KBM-7 (cell line): ENCODE measurements at regions not wholly inside any gene's neighbourhood (a gene's known extent, or its start where the extent isn't known, plus 50 kb on each side); places are given as distances from the start of the nearest gene placed in this dataset.
"Not testable (repeated sequence)": the region's sequence is repeated elsewhere in the genome, so short reads cannot be mapped to it uniquely, and the experiment has no call there.

Source experiments
- DNase-seq: peaks from one replicate; pipeline ENCODE4 v3.0.0-alpha.2; 2015
- in situ Hi-C: fragments of 300-500 bp; cut with MboI; formaldehyde crosslinking; loops from 2 replicates; pipeline ENCODE4 v1.14.3; 2020; ENCODE audit warnings: low sequenced_read_pairs, low pct_unique_long_range_greater_than_20kb, mixed read lengths

DNA sequence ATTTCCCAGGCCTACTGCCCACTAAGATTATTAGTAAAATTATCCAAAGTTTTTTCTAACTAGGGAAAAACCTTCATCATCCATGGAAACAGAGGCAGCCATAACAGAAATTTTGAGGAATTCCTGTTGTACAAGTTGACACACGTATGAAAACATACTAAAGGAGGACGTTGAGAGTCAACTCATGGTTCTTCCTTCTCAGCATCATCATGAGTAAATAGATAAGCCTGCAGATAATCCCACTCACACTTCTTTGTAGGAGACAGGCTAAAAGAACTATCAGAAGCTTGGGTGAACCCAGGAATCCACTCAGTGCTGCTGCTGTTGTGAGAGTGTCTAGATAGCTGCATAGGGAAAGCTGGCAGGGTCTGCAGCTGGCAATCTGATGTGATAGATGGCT is 694.8 kb upstream of the NR2F2 start:
- in situ Hi-C loops, result no loop called here
- DNase-seq, result no peak

DNA sequence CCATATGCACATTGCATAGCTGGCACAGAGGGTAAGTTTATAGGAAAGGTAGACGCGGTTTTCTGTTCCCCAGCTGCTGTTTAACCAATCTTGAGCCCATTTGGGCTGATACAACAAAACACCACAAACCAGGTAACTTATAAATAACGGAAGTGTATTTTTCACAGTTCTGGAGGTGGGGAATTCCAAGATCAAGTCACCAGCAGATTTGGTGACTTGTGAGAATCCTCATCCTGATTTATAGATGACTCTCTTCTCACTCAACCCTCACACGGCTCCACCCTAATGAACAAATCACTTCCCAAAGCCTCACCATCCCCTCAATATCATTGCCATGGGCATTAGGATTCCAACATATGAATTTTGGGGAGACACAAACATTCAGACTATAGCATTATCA is 694.4 kb upstream of the NR2F2 start:
- no peak for DNase-seq
- in situ Hi-C loops, result no loop called here

DNA sequence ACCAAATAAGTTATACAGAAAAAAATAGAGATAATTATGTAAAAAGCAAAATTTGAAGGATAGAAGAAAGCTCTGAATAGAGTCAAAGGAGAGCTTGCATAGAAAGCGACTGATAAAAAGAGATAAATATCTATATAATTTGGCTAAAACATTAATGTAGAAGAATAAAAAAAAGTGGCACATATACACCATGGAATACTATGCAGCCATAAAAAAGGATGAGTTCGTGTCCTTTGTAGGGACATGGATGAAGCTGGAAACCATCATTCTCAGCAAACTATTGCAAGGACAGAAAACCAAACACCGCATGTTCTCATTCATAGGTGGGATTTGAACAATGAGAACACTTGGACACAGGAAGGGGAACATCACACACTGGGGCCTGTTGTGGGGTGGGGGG is 693.3 kb upstream of the NR2F2 start:
- DNase-seq, in situ Hi-C loops: not testable (repeated sequence)

DNA sequence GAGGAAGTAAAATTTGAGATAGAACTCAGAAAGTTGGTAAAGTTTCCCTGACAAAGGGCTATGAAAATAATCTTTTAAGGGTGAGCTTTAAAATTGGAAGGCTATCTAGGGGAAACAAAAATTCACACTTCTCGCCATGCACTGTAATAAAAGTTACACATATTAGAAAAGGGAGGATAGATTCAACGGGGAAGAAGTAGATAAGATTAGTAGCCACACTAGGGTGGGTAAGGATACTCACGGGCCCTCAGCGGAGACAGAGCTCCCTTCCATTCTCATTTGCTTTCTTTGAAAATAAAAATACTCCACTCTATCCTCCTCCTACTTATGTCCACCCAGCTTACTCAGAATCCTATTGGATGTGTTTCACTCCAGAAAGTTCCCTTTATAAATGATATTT is 691.3 kb upstream of the NR2F2 start:
- in situ Hi-C loops, result no loop called here

DNA sequence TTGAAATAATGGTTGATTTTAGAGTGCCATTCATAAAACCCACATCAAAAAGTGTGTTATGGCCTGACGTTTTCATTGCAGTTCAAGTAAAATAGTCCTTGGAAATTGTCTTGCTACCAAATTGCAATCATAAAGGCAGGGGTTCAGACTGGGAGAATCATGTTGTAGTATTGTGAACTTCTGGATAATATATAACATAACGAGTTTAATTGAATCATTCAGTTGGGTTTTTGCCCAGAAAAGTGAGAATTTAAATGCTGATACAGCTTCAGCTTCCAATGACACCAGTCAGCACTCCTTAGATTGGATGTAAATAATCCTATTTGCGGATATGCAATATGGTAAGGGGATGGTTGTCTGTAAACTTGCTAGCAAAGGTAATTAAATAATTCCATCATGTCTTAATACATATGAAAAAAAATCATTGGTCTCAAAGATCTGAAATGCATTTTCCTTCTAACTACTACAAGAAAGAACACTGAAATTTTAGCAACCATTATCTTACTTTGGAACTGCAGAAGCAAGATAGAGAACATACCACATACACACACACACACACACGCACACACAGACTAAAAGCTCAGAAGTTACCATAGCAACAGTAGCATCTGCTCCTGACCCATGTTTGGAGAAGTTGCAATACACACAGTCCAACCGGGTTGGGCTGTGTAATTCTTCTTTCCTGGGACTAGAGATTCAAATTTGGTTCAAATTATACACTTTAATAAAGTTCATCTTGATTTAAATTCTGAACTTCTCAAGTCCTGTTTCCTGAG is 686.2 kb upstream of the NR2F2 start:
- in situ Hi-C loops, result no loop called here
- DNase-seq, result no peak

More for the DNA sequence above, 691.3 kb upstream of the NR2F2 start:
- no peak for DNase-seq

DNA sequence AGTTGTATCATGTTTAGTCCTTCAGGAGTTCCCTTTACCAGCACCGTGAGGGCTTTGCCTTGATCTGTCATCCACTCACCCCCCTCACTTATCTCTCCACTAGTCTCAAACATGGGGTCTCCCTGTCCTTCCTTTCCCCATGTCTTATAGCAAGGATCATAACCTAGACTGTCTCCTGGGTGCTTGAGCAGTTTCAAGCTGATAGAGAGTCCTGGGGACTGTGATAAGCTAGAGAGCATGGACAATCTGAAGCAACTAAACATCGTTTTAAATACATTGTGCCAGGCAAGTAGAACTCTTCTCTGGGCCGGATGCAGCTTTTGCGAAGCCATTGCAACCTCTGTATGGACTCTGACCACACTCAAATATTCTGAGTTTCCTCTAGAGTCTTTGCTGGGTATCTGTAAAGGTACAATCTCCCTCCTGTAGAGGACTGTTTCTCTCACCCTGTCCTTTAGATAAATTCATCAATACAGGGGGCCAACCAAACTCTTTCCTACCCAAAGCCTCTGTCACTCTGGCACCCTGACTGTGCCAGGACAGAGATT is 684.6 kb upstream of the NR2F2 start:
- DNase-seq, result no peak
- in situ Hi-C loops, result no loop called here

DNA sequence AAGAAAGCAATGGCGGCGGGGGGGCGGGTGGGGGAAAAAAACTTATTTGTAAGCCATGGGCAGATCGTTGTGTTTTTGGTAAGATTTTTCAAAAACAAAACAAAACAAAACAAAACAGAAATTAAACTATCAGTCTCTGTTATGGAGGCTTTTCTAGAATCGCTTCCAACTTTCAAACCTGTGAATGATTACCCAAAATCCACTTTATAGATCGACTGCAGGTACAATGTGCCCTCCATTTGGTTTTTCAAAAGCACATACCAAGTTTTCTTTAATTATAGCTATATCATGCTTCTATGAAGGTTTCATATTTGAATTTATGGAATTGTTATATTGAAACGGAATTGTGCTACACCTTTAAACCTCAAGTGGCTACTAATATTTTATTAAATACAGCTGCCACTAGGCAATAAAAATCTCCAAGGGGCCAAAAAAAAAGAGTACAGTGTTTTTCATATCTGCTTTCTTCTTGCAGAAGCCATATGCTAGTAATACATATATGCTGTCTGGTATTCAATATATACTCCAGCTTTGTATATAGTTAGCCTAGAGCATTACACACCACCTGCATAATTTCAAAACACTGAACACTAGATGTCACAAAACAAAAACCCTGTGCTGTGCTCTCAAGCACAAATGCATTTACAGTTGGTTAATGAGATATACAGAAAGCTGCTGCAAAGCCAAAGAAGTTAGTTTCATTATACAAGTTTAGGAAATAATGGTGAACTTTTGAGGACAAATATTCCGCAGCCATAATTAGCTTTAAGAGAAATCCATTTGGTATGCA is 683.8 kb upstream of the NR2F2 start:
- in situ Hi-C loops, result no loop called here

DNA sequence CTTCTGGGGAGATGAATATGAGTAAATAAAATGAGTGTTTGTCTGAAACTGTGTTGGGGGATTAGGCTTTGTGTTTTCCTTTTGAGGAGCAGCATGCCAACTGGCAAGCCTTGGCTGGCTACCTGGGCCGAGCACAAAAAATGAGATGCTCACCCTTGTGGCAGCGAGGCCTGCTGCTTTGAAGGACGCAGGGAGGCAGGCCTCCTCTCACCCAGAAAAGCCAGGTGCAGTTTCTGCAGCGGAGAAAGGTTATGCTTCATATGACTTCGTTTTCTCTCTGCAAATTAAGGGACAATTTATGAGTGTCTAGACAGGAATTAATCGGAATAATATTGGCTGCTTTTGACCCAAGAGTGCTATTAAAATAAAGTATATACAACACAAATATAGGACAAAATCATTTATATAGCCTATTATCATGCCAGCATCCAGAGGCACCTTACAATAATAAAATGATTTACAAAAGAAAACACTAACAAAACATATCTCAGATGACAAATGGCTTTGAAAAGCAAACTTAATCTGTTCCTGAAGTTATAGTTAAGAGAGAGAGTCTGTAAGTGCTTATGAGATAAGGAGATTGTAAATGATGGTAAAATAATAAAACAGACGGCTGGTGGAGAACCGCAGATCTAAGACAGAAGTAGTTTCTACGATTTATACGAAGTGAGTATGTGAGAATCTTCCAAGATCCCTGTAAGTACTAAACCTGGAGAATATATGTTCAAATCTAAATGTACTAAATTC is 682.8 kb upstream of the NR2F2 start:
- no peak for DNase-seq
- in situ Hi-C loops, result no loop called here

More for the DNA sequence above, 683.8 kb upstream of the NR2F2 start:
- no peak for DNase-seq

DNA sequence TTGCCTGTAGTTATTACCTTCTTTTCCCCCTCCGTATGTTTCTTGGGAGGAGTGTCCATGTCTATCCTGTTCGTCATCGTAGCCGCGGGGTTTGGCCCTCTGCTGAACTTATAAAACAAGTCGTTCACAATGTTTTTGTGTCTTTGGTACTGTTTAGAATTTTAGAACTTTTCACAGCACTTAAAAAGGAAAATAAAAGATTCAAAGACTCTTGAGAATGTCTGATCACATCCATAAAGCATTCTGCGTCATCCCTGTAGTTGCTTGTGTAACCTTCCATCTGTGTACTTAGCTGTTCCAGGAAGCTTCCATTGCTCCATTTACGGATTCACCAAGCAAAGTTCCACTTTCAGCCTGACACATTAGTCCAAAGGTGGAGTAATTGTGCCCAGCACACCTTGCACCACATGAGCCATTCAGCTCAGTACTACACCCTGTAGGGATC is 677.1 kb upstream of the NR2F2 start:
- no peak for DNase-seq
- in situ Hi-C loops, result no loop called here

DNA sequence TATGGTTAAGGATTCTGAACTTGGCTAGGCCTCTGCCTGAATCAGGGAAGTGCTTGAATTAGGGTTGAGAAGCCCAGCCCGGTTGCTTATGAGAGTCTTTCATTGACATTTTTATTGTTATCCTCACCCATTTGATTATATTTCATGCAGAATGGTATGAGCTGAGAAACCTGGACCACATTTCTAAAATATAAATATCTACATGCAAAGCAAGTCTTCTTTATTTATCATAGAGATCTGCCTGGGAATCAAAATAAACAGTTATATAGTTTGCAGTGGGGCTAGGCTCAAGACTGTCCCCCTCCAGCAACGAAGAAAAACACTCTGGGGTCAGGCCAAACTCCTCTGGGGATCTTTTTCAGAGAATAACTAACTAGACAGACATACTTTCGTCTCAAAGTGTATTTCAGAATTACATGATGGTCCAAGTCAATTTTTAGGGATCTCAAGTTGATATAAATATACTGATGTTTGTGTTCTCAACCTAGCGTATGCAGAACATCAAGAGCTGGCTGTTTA is 675.4 kb upstream of the NR2F2 start:
- DNase-seq, result no peak
- in situ Hi-C loops, result no loop called here

DNA sequence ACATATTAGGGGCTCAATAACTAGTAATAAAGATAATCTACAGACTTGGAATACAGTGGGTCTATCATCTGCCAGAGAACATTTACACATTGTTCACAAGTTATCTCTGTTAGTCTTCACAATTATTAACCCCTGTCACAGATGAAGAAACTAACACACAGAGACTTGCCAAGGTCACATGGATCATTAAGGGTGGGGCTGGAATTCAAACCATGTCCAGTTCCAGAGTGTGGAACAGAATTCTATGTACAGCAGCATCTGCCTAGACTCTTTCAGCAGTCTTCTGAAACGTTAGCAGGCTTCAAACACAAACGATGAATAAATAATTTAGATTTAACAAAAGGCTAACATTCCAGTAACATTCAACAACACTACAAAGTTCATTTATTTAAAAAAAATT is 673.9 kb upstream of the NR2F2 start:
- DNase-seq, result no peak
- in situ Hi-C loops, result no loop called here

DNA sequence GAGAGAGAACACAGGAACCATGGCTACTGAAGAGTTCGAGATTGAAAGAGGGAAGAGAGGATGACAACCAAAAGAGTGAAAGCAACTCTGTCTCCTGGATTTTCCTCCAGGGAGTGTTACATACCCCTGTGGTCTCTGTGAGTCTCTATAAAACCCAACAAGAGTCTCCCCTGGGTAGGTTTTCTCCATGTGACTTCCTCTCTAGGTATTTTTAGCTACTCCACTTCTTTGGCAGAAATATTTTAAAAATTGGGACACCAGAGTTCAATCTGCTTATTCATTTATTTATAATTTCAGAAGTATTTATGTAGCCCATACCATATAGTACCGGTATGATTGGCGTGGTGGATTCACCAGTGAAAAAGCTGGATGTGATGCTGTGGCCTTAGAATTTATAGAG is 671.7 kb upstream of the NR2F2 start:
- in situ Hi-C loops, result no loop called here
- DNase-seq, result no peak

DNA sequence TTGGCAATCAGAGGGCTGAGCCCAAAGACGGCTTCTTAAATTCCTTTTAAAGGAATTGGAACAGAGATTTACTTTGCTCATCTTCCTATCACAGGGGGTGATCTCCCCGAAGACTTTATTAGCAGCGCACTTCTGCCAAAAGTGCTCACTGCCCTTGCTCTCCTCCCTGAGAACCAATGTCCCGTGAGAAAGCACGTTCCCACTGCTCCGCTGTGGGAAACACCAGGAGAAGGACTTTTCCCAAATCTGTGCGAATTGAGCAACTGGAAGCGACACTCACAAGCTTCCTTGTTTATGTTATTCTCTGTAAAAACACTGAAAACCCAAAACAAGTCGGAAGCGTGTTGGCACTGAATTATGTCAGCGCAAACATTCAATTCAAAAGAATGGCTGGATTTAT is 670.8 kb upstream of the NR2F2 start:
- in situ Hi-C loops, result no loop called here
- DNase-seq, result no peak

DNA sequence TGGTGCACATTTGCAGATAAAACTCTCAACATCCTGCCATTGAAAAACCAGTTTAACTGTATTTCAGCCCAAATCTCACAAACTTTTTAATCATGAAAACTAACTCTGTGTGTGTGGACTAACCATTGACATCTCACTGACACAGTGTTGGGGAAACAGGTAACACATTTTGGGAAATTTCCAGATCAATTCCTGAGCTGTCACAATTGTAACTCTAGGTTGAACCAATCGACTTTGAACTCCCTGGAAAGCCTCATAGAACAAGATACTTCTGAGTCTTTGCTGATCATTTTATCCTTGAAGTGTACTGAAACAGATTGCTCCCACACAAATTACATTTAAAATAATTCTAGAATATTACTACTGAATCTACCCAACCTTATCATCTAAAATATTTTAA is 667.9 kb upstream of the NR2F2 start:
- in situ Hi-C loops, result no loop called here
- no peak for DNase-seq

DNA sequence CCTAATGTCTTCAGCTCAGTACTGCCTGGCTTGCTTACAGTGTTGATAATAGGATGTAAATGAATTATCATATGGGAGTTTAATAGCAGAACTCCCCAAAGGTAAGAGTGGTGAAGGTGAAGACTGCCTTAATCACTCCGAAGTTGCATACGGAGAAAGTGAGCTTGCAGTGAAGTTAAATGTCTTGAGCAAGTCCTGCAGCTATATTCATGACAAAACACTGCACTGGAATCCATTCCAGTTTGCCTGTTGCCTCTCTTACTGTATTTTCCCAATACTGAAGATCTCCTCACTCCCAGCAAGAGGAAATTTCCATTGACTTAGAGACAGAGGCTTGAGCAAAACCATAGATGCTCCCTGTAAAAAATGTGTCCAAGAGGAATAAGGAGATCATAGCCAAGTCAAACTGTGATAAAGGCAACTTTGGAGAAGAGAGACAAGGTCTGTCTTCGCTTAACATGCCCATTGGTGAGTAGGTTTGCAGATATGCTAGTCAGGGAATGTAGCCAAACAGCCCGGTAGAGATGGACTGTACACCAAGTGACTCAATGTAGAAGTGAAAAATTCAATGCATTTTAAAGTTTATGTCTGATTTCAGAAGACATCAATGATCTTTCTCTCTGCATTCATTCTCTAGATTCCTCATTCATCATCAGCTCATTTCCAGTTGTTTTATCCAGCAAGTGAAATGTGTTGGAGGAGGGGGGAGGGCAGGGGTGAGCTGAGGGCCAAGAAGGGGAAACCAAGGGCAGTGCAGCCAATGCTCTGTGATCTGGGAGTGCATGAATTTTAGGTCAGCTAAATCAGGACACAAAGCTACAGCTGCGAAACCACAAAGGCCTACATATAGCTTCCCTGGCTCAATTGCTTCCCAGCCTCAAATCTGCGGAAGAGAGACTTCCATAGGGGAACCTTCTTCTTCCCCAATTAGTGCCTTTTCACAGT is 667.1 kb upstream of the NR2F2 start:
- DNase-seq, result no peak
- in situ Hi-C loops, result no loop called here

DNA sequence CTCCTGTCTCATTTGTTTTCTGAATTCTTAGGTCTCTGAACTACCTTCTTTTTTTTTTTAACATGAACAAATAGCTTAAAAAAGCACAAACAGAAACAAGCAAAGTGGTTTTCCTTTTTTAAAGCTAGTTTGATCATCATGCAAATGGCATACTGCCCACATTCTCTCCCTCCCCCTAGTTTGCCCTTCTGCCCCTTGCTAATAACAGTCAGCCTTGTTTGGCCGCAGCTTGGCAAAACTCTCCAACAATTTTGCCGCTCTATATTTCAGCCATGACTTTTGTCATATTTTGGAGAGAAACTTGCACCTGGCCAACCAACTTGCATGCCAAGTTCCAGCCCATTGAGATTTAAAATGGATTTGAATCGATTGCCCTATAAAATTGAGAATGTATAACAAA is 666.0 kb upstream of the NR2F2 start:
- in situ Hi-C loops, result no loop called here
- no peak for DNase-seq

DNA sequence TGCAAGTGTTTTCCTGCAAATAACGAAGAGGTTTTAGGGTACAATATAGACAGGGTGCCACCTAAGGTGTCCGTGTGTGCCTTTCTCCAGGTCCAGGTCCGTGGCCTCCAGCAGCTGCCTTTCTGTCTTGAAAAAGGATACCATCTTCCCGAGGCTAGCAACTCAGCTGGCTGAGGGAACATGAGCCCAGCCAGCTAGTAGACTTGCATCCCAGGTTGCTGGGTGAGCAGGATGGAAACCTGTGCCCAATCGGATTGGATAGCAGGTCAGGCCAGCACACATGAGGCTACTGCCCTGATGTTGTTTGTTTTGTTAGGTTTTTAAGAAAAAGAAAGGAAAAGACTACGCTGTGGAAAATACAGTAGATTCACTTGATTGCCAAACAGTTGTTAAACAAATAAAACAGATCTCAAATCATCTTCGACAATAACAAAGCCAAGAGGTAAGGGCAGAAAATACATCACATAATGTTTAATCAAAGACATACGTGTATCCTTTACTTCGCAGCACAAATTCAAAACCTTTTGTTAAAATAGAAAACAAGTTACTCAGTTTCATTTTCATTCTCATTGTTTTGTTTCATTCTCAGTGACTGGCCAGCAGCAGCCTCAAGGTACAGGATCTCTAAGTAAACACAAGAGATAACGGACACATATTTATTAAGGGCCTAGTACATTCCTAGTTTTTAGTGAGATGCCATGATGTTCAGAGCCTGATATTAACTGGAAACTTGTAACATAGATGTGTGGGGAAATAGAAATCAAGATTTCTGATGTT is 661.2 kb upstream of the NR2F2 start:
- in situ Hi-C loops, result no loop called here
- DNase-seq, result no peak

DNA sequence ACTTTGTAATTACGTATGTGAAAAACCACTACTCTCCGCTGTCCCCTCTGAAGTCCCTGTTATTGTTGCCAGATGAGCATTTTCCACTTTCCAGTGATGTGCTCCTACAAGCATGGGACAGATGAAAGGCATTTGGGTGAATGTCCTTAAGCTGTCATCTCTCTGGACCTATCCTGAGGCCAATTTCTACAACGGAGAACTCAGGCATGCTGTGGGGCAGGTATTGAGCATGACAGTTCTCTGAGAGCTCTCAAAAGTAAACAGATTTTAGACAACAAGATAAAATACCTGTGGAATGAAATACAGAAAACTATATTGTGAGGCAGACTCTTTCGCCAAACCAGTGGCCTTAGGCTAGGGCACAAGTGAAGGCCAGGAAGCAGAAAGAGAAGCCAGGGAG is 656.5 kb upstream of the NR2F2 start:
- in situ Hi-C loops, result no loop called here
- DNase-seq, result no peak
